Smooth muscle cell (in vitro differentiated cells): ENCODE measurements at regions not wholly inside any gene's neighbourhood (a gene's known extent, or its start where the extent isn't known, plus 50 kb on each side); places are given as distances from the start of the nearest gene placed in this dataset.

Experiments
- DNase-seq: peaks from one replicate; lab custom pipeline; 2025; ENCODE audit not compliant: unreplicated experiment; lab: John Stamatoyannopoulos, UW
- H2AFZ ChIP-seq: fragments of 200-600 bp; sonication (generic); 2 replicates; pipeline ENCODE4 v1.6.0; 2016; ENCODE audit warnings: antibody characterized with exemption, low read depth, mild to moderate bottlenecking
- H3F3A ChIP-seq: fragments of 200-600 bp; sonication (generic); 2 replicates; pipeline ENCODE4 v1.6.0; 2017; ENCODE audit warnings: antibody characterized with exemption, low read depth
- H3K27ac ChIP-seq: fragments of 200-600 bp; sonication (generic); 2 replicates; pipeline ENCODE4 v1.5.1; 2016; ENCODE audit warnings: low read depth, mild to moderate bottlenecking
- H3K27me3 ChIP-seq: fragments of 200-600 bp; sonication (generic); 2 replicates; pipeline ENCODE4 v1.6.1; 2016; ENCODE audit warnings: low read depth, mild to moderate bottlenecking
- H3K36me3 ChIP-seq: fragments of 200-600 bp; sonication (generic); 2 replicates; pipeline ENCODE4 v1.5.1; 2016; ENCODE audit warnings: low read depth
- H3K4me1 ChIP-seq: fragments of 200-600 bp; sonication (generic); 2 replicates; pipeline ENCODE4 v1.5.1; 2016; ENCODE audit warnings: low read depth
- H3K4me2 ChIP-seq: fragments of 200-600 bp; sonication (generic); 2 replicates; pipeline ENCODE4 v1.6.0; 2016; ENCODE audit warnings: mild to moderate bottlenecking
- H3K4me3 ChIP-seq: fragments of 200-600 bp; sonication (generic); 2 replicates; pipeline ENCODE4 v1.5.1; 2016; ENCODE audit warnings: mild to moderate bottlenecking
- H3K79me2 ChIP-seq: fragments of 200-600 bp; sonication (generic); 2 replicates; pipeline ENCODE4 v1.6.0; 2016; ENCODE audit warnings: low read depth, mild to moderate bottlenecking
- H3K9ac ChIP-seq: fragments of 200-600 bp; sonication (generic); 2 replicates; pipeline ENCODE4 v1.6.0; 2016; ENCODE audit warnings: low read depth
- H3K9me3 ChIP-seq: fragments of 200-600 bp; sonication (generic); replicated peaks from 2 replicates; pipeline ENCODE4 v1.5.1; 2016; ENCODE audit warnings: low read depth
- H4K20me1 ChIP-seq: fragments of 200-600 bp; sonication (generic); 2 replicates; pipeline ENCODE4 v1.6.0; 2016; ENCODE audit warnings: low read depth
- CTCF ChIP-seq: fragments of 200-600 bp; sonication (generic); IDR thresholded peaks from 2 replicates; pipeline ENCODE4 v1.5.1; 2017; ENCODE audit warnings: borderline replicate concordance, mild to moderate bottlenecking, antibody characterized with exemption; ENCODE audit not compliant: insufficient read depth, poor library complexity, severe bottlenecking
- whole genome bisulfite sequencing: methylation state at CpG from one replicate; pipeline ENCODE4 v1.1.7; 2016; ENCODE audit warnings: low lambda C conversion rate; 5-methylcytosine and 5-hydroxymethylcytosine counted together

- Histone ChIP-seq H3K9ac (no peak overlapping the region), H2AFZ (no peak overlapping the region), H3K79me2 (no peaks in the 10 kb centered on the region), H3K27ac (no peak overlapping the region), H3K27me3 (no peaks in the 10 kb centered on the region), H3K36me3 (no peaks in the 10 kb centered on the region), H3K4me1 (no peaks in the 10 kb centered on the region), H3K4me2 (no peak overlapping the region), H3K4me3 (no peak overlapping the region), H3K9me3 (no peaks in the 10 kb centered on the region), H4K20me1 (no peaks in the 10 kb centered on the region), H3F3A (no peaks in the 10 kb centered on the region)
- TF ChIP-seq CTCF: no peak
- WGBS: 67% methylated on average over 2 of the region's 2 CpGs
- no peak for DNase-seq
These were observed 64.8 kb upstream of the ZNF648 start for GRCh38 chr1:182126272-182126800.

- no peak for TF ChIP-seq CTCF
- no peaks in the 10 kb centered on the region for H3K36me3 ChIP-seq
- no peaks in the 10 kb centered on the region for H3F3A ChIP-seq
- H3K9me3 ChIP-seq: no peaks in the 10 kb centered on the region
- H3K4me2 ChIP-seq: no peak overlapping the region
- H3K27me3 ChIP-seq: no peaks in the 10 kb centered on the region
- H3K9ac ChIP-seq: no peak overlapping the region
- H2AFZ ChIP-seq: no peak overlapping the region
- no peak overlapping the region for H3K4me3 ChIP-seq
- DNase-seq: no peak
- no peaks in the 10 kb centered on the region for H3K4me1 ChIP-seq
- H3K79me2 ChIP-seq: no peaks in the 10 kb centered on the region
- H3K27ac ChIP-seq: no peak overlapping the region
- H4K20me1 ChIP-seq: no peaks in the 10 kb centered on the region
These were observed 61.4 kb upstream of the ZNF648 start for GRCh38 chr1:182122913-182123260.

GRCh38 chr1:182122256-182122912 lies 60.9 kb upstream of the ZNF648 start:
- H3K9ac ChIP-seq: no peak overlapping the region
- no peaks in the 10 kb centered on the region for H3K36me3 ChIP-seq
- H3F3A ChIP-seq: no peaks in the 10 kb centered on the region
- no peak for DNase-seq
- no peak overlapping the region for H2AFZ ChIP-seq
- 79% methylated on average over 1 of the region's 1 CpG for WGBS
- H3K4me2 ChIP-seq: no peak overlapping the region
- no peaks in the 10 kb centered on the region for H4K20me1 ChIP-seq
- H3K27ac ChIP-seq: no peak overlapping the region
- H3K9me3 ChIP-seq: no peaks in the 10 kb centered on the region
- H3K4me1 ChIP-seq: no peaks in the 10 kb centered on the region
- H3K79me2 ChIP-seq: no peaks in the 10 kb centered on the region
- no peak for TF ChIP-seq CTCF
- no peak overlapping the region for H3K4me3 ChIP-seq
- no peaks in the 10 kb centered on the region for H3K27me3 ChIP-seq

DNA sequence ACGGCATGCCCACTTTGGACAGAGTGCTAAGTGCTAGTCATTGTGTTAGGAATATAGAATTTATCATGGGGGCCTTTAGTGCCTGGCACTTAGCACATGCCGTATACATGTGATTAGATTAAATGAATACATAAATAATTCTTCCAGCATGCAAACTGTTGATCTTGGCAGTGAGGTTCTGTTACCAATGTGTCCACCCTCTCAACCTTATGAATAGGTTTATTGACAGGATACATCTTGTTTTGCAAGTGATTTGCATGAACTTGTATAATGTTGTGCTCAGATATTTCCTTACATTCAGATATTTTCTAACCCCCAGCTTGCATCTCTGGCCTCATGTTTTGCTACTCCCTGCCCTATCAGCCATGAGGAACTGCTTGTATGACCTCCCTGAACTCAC lies 60.3 kb upstream of the ZNF648 start:
- no peak for TF ChIP-seq CTCF
- Histone ChIP-seq H3K4me3 (no peak overlapping the region), H3K27ac (no peak overlapping the region), H3K36me3 (no peaks in the 10 kb centered on the region), H3K4me1 (no peaks in the 10 kb centered on the region), H3K27me3 (no peaks in the 10 kb centered on the region), H3K4me2 (no peak overlapping the region), H3K9me3 (no peaks in the 10 kb centered on the region), H2AFZ (no peak overlapping the region), H4K20me1 (no peaks in the 10 kb centered on the region), H3K79me2 (no peaks in the 10 kb centered on the region), H3K9ac (no peak overlapping the region), H3F3A (no peaks in the 10 kb centered on the region)
- WGBS: 97% methylated on average over 2 of the region's 2 CpGs
- no peak for DNase-seq
